PC-3 (cell line): ENCODE measurements at regions not wholly inside any gene's neighbourhood (a gene's known extent, or its start where the extent isn't known, plus 50 kb on each side); places are given as distances from the start of the nearest gene placed in this dataset.

Experiments
- CTCF ChIP-seq: fragments of 300-600 bp; sonication (generic); conservative IDR thresholded peaks from 2 replicates; pipeline ENCODE4 v1.5.1; 2017; ENCODE audit warnings: antibody characterized with exemption, low read depth, mild to moderate bottlenecking, low read length
- EZH2 ChIP-seq: fragments of 300-600 bp; sonication (generic); IDR thresholded peaks from one replicate; pipeline ENCODE4 v1.6.1; 2017; ENCODE audit warnings: antibody characterized with exemption, mild to moderate bottlenecking, low read length; ENCODE audit not compliant: unreplicated experiment
- EZH2phosphoT487 ChIP-seq: fragments of 300-600 bp; sonication (generic); IDR thresholded peaks from 2 replicates; pipeline ENCODE4 v1.6.1; 2018; ENCODE audit warnings: mild to moderate bottlenecking, antibody characterized with exemption, low read length, borderline replicate concordance

- TF ChIP-seq CTCF (no peak), EZH2 (no peak), EZH2phosphoT487 (no peak)
Measured at GRCh38 chr7:86123476-86123875, 520.2 kb upstream of the GRM3 start.
